SK-N-MC (cell line): ENCODE measurements at regions not wholly inside any gene's neighbourhood (a gene's known extent, or its start where the extent isn't known, plus 50 kb on each side); places are given as distances from the start of the nearest gene placed in this dataset.
"Not testable (repeated sequence)": the region's sequence is repeated elsewhere in the genome, so short reads cannot be mapped to it uniquely, and the experiment has no call there.

ENCODE experiments used
- EZH2 ChIP-seq: fragments of 200-600 bp; sonication (generic); IDR thresholded peaks from one replicate; pipeline ENCODE4 v1.6.1; 2017; ENCODE audit warnings: antibody characterized with exemption
- POLR2AphosphoS5 ChIP-seq: IDR thresholded peaks from 2 replicates; pipeline ENCODE4 v1.6.1; 2012; ENCODE audit warnings: mild to moderate bottlenecking, low read depth, low read length, borderline replicate concordance

DNA sequence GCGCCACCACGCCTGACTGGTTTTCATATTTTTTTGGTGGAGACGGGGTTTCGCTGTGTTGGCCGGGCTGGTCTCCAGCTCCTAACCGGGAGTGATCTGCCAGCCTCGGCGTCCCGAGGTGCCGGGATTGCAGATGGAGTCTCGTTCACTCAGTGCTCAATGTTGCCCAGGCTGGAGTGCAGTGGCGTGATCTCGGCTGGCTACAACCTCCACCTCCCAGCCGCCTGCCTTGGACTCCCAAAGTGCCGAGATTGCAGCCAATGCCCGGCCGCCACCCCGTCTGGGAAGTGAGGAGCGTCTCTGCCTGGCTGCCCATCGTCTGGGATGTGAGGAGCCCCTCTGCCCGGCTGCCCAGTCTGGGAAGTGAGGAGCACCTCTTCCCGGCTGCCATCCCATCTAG lies 120.8 kb upstream of the DCAF12L1 start:
- not testable (repeated sequence) for TF ChIP-seq EZH2, POLR2AphosphoS5
